ENCODE measurements at regions not wholly inside any gene's neighbourhood (a gene's known extent, or its start where the extent isn't known, plus 50 kb on each side); places are given as distances from the start of the nearest gene placed in this dataset.

DNA sequence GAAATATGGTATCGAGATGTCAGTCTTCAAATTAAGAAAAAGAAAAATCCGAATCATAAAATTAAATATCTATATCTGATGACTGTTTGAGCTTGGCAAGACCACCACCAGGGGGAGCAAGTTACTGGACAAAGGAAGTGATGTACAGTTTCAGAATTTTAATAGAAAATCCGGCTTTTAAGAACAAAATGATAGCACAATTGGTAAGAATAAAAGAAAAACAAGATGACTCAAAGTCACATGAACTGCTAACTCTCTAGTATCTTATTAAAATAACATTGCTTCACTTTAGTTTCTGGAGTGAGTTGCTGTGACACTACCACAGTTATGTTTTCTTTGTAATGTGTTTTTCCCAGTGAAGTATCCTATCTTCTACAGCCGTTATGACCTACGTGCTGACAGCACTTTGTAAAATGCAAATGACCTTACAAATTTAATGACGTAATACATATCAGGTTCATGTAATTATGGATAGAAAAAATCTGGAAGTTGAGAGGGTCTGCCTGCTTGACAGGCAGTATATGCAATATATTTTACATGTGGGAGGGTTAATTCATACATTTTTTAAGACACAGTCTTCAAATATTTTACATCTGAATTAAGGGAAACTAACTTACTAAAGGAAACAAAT, 405.3 kb upstream of the HS3ST5 start:
- Histone ChIP-seq H3K27ac (ENCODE audit: insufficient read depth in 1 of 2, low read depth in 1 of 2, low read length in 2 of 2, poor library complexity in 1 of 2, severe bottlenecking in 2 of 2) (no peak overlapping the region), H3K36me3 (ENCODE audit: control insufficient read depth in 4 of 4, insufficient read depth in 4 of 4, low read length in 3 of 4) (no peaks in the 10 kb centered on the region), H3K9me3 (ENCODE audit: control extremely low read depth in 1 of 5, control insufficient read depth in 4 of 5, insufficient read depth in 2 of 5, low read depth in 1 of 5, low read length in 4 of 5) (no peaks in the 10 kb centered on the region), H3K4me1 (ENCODE audit: control extremely low read depth in 1 of 4, control insufficient read depth in 4 of 4, insufficient read depth in 4 of 4, low read length in 3 of 4) (no peaks in the 10 kb centered on the region), H3K4me3 (ENCODE audit: control insufficient read depth in 1 of 7, extremely low read depth in 1 of 7, insufficient read depth in 4 of 7, low read depth in 2 of 7, low read length in 6 of 7) (no peak overlapping the region), H3K27me3 (replicated peaks in 2 of 5; ENCODE audit: control insufficient read depth in 4 of 5, insufficient read depth in 5 of 5, low read length in 4 of 5) (no peaks in the 10 kb centered on the region)
- POLR2A ChIA-PET: no interaction called here
- CTCF ChIA-PET: no interaction called here
- 33% methylated on average over 1 of the region's 6 CpGs for WGBS (ENCODE audit: insufficient coverage)
- peak; percentile 14 to 57 (median 48) for DNase-seq

GRCh38 chr6:114740547-114740946, 397.7 kb upstream of the HS3ST5 start:
- no peaks in the 10 kb centered on the region for H3K27me3 ChIP-seq (replicated peaks in 2 of 5; ENCODE audit: control insufficient read depth in 4 of 5, insufficient read depth in 5 of 5, low read length in 4 of 5)
- 100% methylated on average over 1 of the region's 2 CpGs for WGBS (ENCODE audit: insufficient coverage)
- DNase-seq: no peak
- ChIA-PET POLR2A (no interaction called here), CTCF (no interaction called here)
- no peaks in the 10 kb centered on the region for H3K9me3 ChIP-seq (ENCODE audit: control extremely low read depth in 1 of 5, control insufficient read depth in 4 of 5, insufficient read depth in 2 of 5, low read depth in 1 of 5, low read length in 4 of 5)
- H3K4me1 ChIP-seq (ENCODE audit: control extremely low read depth in 1 of 4, control insufficient read depth in 4 of 4, insufficient read depth in 4 of 4, low read length in 3 of 4): no peaks in the 10 kb centered on the region
- no peak overlapping the region for H3K4me3 ChIP-seq (ENCODE audit: control insufficient read depth in 1 of 7, extremely low read depth in 1 of 7, insufficient read depth in 4 of 7, low read depth in 2 of 7, low read length in 6 of 7)
- H3K27ac ChIP-seq (ENCODE audit: insufficient read depth in 1 of 2, low read depth in 1 of 2, low read length in 2 of 2, poor library complexity in 1 of 2, severe bottlenecking in 2 of 2): no peak overlapping the region
- H3K36me3 ChIP-seq (ENCODE audit: control insufficient read depth in 4 of 4, insufficient read depth in 4 of 4, low read length in 3 of 4): no peaks in the 10 kb centered on the region

- Histone ChIP-seq H3K27ac (ENCODE audit: insufficient read depth in 1 of 2, low read depth in 1 of 2, low read length in 2 of 2, poor library complexity in 1 of 2, severe bottlenecking in 2 of 2) (no peak overlapping the region), H3K4me1 (ENCODE audit: control extremely low read depth in 1 of 4, control insufficient read depth in 4 of 4, insufficient read depth in 4 of 4, low read length in 3 of 4) (no peaks in the 10 kb centered on the region), H3K4me3 (ENCODE audit: control insufficient read depth in 1 of 7, extremely low read depth in 1 of 7, insufficient read depth in 4 of 7, low read depth in 2 of 7, low read length in 6 of 7) (no peak overlapping the region), H3K27me3 (replicated peaks in 2 of 5; ENCODE audit: control insufficient read depth in 4 of 5, insufficient read depth in 5 of 5, low read length in 4 of 5) (no peaks in the 10 kb centered on the region), H3K36me3 (ENCODE audit: control insufficient read depth in 4 of 4, insufficient read depth in 4 of 4, low read length in 3 of 4) (no peaks in the 10 kb centered on the region), H3K9me3 (ENCODE audit: control extremely low read depth in 1 of 5, control insufficient read depth in 4 of 5, insufficient read depth in 2 of 5, low read depth in 1 of 5, low read length in 4 of 5) (no peaks in the 10 kb centered on the region)
- POLR2A ChIA-PET: no interaction called here
- CTCF ChIA-PET: no interaction called here
- DNase-seq: no peak
- 100% methylated on average over 1 of the region's 1 CpG for WGBS (ENCODE audit: insufficient coverage)
Observed at GRCh38 chr6:114739656-114740055, 396.8 kb upstream of the HS3ST5 start.

DNA sequence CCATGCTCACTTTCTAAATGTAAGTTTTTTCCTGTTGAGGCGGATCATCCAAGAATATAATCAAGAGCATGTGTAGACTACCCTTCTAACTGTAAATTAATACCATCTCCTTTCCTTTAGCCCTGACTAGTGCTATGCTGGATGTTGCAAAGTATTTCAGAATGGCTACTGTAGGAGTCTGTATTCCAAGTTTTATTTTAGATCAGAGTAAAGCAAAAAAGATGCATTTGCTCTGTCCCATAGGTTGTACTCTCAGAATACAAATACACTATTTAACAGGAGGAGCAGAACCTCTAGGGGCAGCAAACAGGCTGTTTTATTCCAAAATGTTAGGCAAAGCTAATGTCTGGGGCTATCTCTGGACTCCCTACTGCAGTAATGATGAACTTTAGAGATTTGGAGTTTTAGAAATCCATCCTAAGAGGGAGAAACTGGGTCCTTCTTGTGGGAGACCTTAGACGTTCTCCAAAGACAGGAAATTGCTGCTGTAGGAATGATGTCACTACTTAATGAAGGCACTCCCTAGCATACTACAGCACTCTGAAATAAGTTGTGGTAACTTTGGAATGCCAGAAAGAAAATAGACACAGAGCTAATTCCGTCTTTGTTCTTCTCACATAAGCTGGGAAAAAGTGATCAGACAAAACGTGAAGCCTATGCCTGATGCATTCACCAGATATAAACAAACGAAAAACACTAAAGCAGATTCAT, 392.4 kb upstream of the HS3ST5 start:
- H3K36me3 ChIP-seq (ENCODE audit: control insufficient read depth in 4 of 4, insufficient read depth in 4 of 4, low read length in 3 of 4): no peaks in the 10 kb centered on the region
- H3K9me3 ChIP-seq (ENCODE audit: control extremely low read depth in 1 of 5, control insufficient read depth in 4 of 5, insufficient read depth in 2 of 5, low read depth in 1 of 5, low read length in 4 of 5): no peaks in the 10 kb centered on the region
- ChIA-PET CTCF (interaction anchor here (1.1 kb wide), 1 partner anchor 10 kb away, joined by 3 read pairs; no protein-coding TSS in a partner anchor), POLR2A (no interaction called here)
- no peak for DNase-seq
- H3K4me1 ChIP-seq (ENCODE audit: control extremely low read depth in 1 of 4, control insufficient read depth in 4 of 4, insufficient read depth in 4 of 4, low read length in 3 of 4): no peaks in the 10 kb centered on the region
- H3K27ac ChIP-seq (ENCODE audit: insufficient read depth in 1 of 2, low read depth in 1 of 2, low read length in 2 of 2, poor library complexity in 1 of 2, severe bottlenecking in 2 of 2): no peak overlapping the region
- WGBS (ENCODE audit: insufficient coverage): 29% methylated on average over 2 of the region's 5 CpGs
- H3K4me3 ChIP-seq (ENCODE audit: control insufficient read depth in 1 of 7, extremely low read depth in 1 of 7, insufficient read depth in 4 of 7, low read depth in 2 of 7, low read length in 6 of 7): no peak overlapping the region
- H3K27me3 ChIP-seq (replicated peaks in 2 of 5; ENCODE audit: control insufficient read depth in 4 of 5, insufficient read depth in 5 of 5, low read length in 4 of 5): no peaks in the 10 kb centered on the region

GRCh38 chr6:114733596-114733995, 390.8 kb upstream of the HS3ST5 start:
- CTCF ChIA-PET: no interaction called here
- POLR2A ChIA-PET: interaction anchor here (0.5 kb wide), 1 partner anchor 1159 kb away, joined by 3 read pairs; no protein-coding TSS in a partner anchor
- no CpG with 5 or more reads among the region's 1 CpG for WGBS (ENCODE audit: insufficient coverage)

GRCh38 chr6:114718716-114719270, 376.0 kb upstream of the HS3ST5 start:
- WGBS (ENCODE audit: insufficient coverage): no CpG with 5 or more reads among the region's 2 CpGs
- POLR2A ChIA-PET: no interaction called here
- H3K4me1 ChIP-seq (ENCODE audit: control extremely low read depth in 1 of 4, control insufficient read depth in 4 of 4, insufficient read depth in 4 of 4, low read length in 3 of 4): no peaks in the 10 kb centered on the region

More at GRCh38 chr6:114733596-114733995, 390.8 kb upstream of the HS3ST5 start:
- no peaks in the 10 kb centered on the region for H3K36me3 ChIP-seq (ENCODE audit: control insufficient read depth in 4 of 4, insufficient read depth in 4 of 4, low read length in 3 of 4)
- no peak overlapping the region for H3K4me3 ChIP-seq (ENCODE audit: control insufficient read depth in 1 of 7, extremely low read depth in 1 of 7, insufficient read depth in 4 of 7, low read depth in 2 of 7, low read length in 6 of 7)
- no peak for DNase-seq
- no peaks in the 10 kb centered on the region for H3K4me1 ChIP-seq (ENCODE audit: control extremely low read depth in 1 of 4, control insufficient read depth in 4 of 4, insufficient read depth in 4 of 4, low read length in 3 of 4)
- H3K27ac ChIP-seq (ENCODE audit: insufficient read depth in 1 of 2, low read depth in 1 of 2, low read length in 2 of 2, poor library complexity in 1 of 2, severe bottlenecking in 2 of 2): no peak overlapping the region
- H3K27me3 ChIP-seq (replicated peaks in 2 of 5; ENCODE audit: control insufficient read depth in 4 of 5, insufficient read depth in 5 of 5, low read length in 4 of 5): no peaks in the 10 kb centered on the region
- H3K9me3 ChIP-seq (ENCODE audit: control extremely low read depth in 1 of 5, control insufficient read depth in 4 of 5, insufficient read depth in 2 of 5, low read depth in 1 of 5, low read length in 4 of 5): no peaks in the 10 kb centered on the region

DNA sequence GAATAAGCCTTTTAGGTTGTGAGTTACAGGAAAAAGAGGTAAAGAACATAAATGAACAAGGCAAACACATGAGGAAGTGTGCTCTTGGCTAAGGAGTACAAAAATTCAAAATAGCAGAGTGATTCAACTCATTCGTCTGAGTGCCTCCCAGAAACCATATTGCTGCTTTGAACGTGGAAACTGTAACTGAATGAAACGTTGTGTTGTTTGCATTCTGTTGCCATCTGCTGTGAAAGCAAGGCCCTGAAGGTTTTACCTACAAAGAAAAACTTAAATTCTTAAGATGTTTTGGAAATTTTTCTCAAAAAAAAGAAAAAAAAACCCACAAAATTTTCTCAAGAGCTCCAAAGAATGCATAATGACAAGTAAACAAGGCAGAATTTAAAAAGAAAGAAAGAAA, 375.4 kb upstream of the HS3ST5 start:
- Histone ChIP-seq H3K4me1 (ENCODE audit: control extremely low read depth in 1 of 4, control insufficient read depth in 4 of 4, insufficient read depth in 4 of 4, low read length in 3 of 4) (no peaks in the 10 kb centered on the region), H3K27me3 (replicated peaks in 2 of 5; ENCODE audit: control insufficient read depth in 4 of 5, insufficient read depth in 5 of 5, low read length in 4 of 5) (no peaks in the 10 kb centered on the region), H3K36me3 (ENCODE audit: control insufficient read depth in 4 of 4, insufficient read depth in 4 of 4, low read length in 3 of 4) (no peaks in the 10 kb centered on the region), H3K27ac (ENCODE audit: insufficient read depth in 1 of 2, low read depth in 1 of 2, low read length in 2 of 2, poor library complexity in 1 of 2, severe bottlenecking in 2 of 2) (no peak overlapping the region), H3K9me3 (ENCODE audit: control extremely low read depth in 1 of 5, control insufficient read depth in 4 of 5, insufficient read depth in 2 of 5, low read depth in 1 of 5, low read length in 4 of 5) (no peaks in the 10 kb centered on the region), H3K4me3 (ENCODE audit: control insufficient read depth in 1 of 7, extremely low read depth in 1 of 7, insufficient read depth in 4 of 7, low read depth in 2 of 7, low read length in 6 of 7) (no peak overlapping the region)
- WGBS (ENCODE audit: insufficient coverage): 90% methylated on average over 2 of the region's 3 CpGs
- DNase-seq: no peak
- ChIA-PET CTCF (no interaction called here), POLR2A (no interaction called here)

More at GRCh38 chr6:114718716-114719270, 376.0 kb upstream of the HS3ST5 start:
- no peak overlapping the region for H3K4me3 ChIP-seq (ENCODE audit: control insufficient read depth in 1 of 7, extremely low read depth in 1 of 7, insufficient read depth in 4 of 7, low read depth in 2 of 7, low read length in 6 of 7)
- no peak for DNase-seq
- no peaks in the 10 kb centered on the region for H3K27me3 ChIP-seq (replicated peaks in 2 of 5; ENCODE audit: control insufficient read depth in 4 of 5, insufficient read depth in 5 of 5, low read length in 4 of 5)
- no peaks in the 10 kb centered on the region for H3K9me3 ChIP-seq (ENCODE audit: control extremely low read depth in 1 of 5, control insufficient read depth in 4 of 5, insufficient read depth in 2 of 5, low read depth in 1 of 5, low read length in 4 of 5)
- CTCF ChIA-PET: no interaction called here
- H3K36me3 ChIP-seq (ENCODE audit: control insufficient read depth in 4 of 4, insufficient read depth in 4 of 4, low read length in 3 of 4): no peaks in the 10 kb centered on the region
- H3K27ac ChIP-seq (ENCODE audit: insufficient read depth in 1 of 2, low read depth in 1 of 2, low read length in 2 of 2, poor library complexity in 1 of 2, severe bottlenecking in 2 of 2): no peak overlapping the region
